H7 (cell line): ENCODE measurements at regions not wholly inside any gene's neighbourhood (a gene's known extent, or its start where the extent isn't known, plus 50 kb on each side); places are given as distances from the start of the nearest gene placed in this dataset.
A peak's percentile ranks its signal among the peaks of the same experiment; 100 is the strongest.

ENCODE experiments used
- DNase-seq: peaks from one replicate; pipeline ENCODE4 v3.0.0; 2012
- H3K27me3 ChIP-seq: 2 replicates; pipeline ENCODE4 v1.6.0; 2011; ENCODE audit warnings: mild to moderate bottlenecking, low read length; ENCODE audit not compliant: control insufficient read depth, insufficient read depth
- H3K36me3 ChIP-seq: replicated peaks from 2 replicates; pipeline ENCODE4 v1.5.1; 2011; ENCODE audit warnings: low read length; ENCODE audit not compliant: control insufficient read depth, insufficient read depth
- H3K4me3 ChIP-seq: 2 replicates; pipeline ENCODE4 v1.5.1; 2011; ENCODE audit warnings: low read depth, mild to moderate bottlenecking, control low read depth, low read length, moderate library complexity; ENCODE audit not compliant: insufficient read depth

DNA sequence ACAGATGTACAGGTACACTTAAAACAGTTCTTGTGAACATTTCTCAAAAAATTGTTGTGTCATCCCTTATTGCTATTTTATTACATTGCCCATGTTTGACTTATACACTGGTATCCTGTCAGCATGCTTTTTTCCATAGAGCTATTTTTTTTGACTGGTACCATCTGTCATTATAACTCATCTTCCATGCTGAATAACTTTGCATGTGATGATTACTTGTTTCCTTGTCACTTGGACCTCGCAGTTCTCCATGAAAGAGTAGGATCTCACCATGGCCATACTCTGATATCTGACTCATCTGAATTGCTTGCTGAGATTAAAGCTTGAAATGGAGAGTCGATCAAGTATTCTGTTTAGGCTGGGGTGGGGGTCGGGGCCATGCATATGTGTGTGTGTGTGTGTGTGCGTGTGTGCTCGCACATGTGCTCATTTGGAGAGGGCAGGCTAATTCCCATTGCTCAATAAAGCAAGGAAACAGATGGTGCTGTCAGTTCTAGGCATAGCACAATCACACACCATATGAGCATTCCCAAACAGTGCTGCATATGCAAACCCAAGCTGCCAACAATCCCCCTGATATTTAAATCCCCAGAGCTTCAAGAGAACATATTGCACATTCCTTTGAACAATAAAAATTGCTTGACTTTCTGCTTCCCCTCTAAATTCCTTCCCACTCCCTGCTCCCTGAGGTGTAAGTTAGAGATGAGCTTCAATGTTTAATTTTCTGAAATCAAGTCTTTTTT is 62.9 kb downstream of the NHLRC3 start:
- Histone ChIP-seq H3K36me3 (no peaks in the 10 kb centered on the region), H3K4me3 (no peak overlapping the region), H3K27me3 (no peaks in the 10 kb centered on the region)
- DNase-seq: no peak

DNA sequence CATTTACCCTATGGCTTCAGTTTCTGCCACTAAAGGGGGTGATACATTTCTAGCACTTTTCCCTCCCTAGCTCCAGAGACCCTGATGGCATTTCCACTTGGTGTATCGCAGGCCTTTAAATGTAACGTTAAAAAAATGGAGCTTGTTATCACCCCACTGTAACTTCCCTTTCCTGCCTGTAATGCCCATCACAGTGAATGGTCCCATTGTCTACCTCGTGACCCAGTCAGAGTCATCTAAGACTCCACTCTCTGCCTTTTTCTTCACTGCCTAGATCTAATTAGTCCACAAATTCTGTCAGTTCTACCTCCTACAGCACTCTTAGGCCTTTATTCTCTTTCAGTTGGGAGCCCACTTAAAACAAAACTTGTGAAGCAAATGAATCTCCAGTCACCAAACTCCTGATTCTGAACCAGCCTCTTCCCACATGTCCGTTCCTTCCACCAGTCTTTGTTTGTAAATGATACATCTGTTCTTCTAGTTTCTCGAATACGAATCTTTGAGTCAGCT is 64.8 kb downstream of the NHLRC3 start:
- DNase-seq: no peak
- Histone ChIP-seq H3K27me3 (no peaks in the 10 kb centered on the region), H3K36me3 (no peaks in the 10 kb centered on the region), H3K4me3 (no peak overlapping the region)

DNA sequence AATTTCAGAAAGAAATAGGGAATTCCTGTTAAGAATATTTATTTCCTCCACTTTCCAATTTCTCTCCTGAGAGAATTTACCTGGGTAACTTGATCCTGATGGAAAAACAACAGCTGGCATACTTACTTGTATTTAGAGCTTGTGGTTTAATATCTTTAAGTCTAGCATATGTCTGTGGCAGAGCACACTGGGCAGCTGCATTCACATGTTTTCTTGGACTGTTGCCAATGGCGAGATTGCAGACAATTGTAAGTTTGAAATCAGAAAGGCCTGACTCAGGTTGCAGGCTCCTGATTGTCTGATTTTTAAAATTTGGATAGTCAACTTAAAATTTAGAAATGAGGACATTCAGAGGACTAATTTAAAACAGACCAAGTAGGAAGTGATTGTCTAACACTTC is 66.9 kb downstream of the NHLRC3 start:
- Histone ChIP-seq H3K27me3 (no peaks in the 10 kb centered on the region), H3K36me3 (no peaks in the 10 kb centered on the region), H3K4me3 (no peak overlapping the region)
- no peak for DNase-seq

DNA sequence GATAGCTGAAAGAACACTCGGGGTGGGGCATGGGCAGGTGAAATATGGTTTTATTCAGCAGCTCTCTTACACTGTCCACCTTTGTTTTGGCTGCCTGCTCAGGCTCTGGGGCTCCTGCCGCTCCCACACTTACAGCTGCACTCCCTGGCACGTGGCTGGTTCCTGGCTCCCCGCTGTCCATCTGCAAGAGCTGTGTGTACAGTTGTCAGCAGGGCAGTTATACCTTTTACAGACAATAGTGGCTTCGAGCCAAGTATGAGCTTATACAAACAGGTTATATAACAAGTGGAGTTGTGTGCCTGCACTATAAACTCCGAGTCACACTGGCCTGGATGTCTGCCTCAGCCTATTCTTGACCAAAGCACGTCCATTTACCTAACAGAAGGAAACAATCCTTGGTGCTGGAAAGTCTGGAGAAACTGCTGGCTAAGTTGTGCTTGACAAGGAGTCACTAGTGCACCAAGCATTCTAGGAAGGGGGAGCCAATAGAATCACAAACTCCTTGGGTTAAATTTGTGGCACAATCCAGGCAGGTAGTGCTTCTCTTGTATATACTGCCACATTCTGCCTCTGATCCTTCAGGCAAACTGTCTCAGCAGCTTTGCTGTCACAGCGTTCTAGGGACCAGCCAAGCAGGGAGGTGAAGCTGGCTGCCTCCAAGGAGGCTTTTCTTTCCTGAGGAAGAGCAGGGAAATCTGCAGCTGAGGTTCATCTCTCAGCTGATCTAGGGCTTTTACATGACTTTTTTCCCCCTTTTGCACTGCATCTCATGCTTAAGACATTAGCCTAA is 68.2 kb downstream of the NHLRC3 start:
- no peak for DNase-seq
- H3K27me3 ChIP-seq: no peaks in the 10 kb centered on the region
- H3K36me3 ChIP-seq: no peaks in the 10 kb centered on the region
- H3K4me3 ChIP-seq: no peak overlapping the region

DNA sequence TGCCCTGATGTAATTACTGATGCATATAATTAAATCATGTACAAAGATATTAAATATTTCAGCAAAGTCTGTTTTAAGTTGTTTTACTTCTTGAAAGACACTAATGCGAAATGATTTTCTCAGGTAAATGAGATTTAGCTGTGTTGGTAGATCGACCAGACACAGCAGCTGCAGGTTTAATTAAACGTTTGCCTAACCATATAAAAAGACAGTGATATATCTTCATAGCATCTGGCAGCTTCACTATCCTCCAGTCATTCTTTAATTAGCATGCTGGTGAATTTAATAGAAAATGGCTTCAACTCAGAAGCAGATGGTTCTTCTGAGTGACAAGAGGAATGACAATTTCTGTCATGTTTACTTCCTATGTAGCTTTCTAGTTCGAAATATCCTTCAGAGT is 69.3 kb downstream of the NHLRC3 start:
- H3K36me3 ChIP-seq: no peaks in the 10 kb centered on the region
- no peak for DNase-seq
- H3K4me3 ChIP-seq: no peak overlapping the region
- no peaks in the 10 kb centered on the region for H3K27me3 ChIP-seq

DNA sequence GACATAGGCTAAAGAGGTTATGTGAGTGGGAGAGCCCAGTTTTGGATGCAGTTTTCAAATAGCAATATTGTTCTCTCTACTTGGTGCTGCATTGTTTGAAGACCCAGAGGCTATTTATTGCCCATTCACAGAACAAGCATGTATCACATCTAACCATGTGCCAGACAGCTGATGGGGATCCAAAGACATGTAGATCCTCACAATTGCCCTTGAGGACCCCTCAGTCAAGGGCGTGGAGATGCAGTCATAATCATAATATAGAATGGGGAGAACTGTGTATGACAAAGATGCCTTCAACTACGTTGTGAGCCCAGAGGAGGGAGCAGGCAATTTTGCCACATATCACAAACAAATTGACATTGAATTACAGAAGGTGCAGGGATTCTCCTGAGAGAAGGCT is 70.5 kb downstream of the NHLRC3 start:
- no peak overlapping the region for H3K4me3 ChIP-seq

DNA sequence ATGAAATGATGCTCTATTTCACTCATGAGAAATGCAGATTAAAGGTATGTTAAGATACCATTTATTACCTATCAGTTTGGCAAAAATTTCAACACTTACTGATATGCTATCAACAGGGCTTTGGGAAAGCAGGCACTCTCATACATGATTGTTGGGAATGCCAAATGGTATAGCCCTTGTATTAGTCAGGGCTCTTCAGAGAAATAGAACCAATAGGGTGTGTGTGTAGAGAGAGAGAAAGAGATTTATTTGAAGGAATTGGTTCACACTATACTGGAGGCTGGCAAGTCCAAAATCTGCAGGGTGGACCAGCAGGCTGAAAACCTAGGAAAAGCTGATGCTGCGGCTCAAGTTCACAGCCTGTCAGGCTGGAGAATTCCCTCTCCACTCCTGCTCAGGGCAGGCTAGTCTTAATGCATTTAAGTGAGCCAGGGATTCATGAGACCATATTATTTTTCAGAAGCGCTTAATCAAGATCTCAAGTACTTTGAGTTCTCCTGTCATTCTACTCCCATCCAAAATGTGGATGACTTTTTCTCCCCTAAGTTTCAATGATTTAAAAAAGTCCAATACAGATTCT is 72.4 kb downstream of the NHLRC3 start:
- no peak for DNase-seq
- H3K4me3 ChIP-seq: no peak overlapping the region
- H3K36me3 ChIP-seq: no peaks in the 10 kb centered on the region
- H3K27me3 ChIP-seq: no peaks in the 10 kb centered on the region

More for the DNA sequence above, 70.5 kb downstream of the NHLRC3 start:
- no peak for DNase-seq
- no peaks in the 10 kb centered on the region for H3K27me3 ChIP-seq
- H3K36me3 ChIP-seq: no peaks in the 10 kb centered on the region

DNA sequence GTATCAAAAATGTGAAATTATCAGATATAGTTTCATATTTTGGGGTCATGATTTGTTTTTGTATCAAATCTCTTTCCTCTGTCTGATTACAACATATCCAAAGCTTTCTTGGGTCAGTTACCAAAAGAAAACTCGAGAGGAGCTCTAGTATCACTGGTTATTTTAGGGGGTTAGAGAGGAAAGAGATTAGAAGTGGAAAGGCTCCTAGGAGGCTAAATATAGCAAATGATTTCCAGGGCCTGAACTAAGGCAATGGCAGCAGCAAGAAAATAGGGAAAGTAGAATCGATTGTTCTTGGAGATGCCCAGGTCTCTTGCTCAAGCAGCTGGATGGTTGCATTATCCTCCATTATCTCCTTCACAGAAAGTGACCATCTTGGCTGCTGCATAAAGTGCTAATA is 72.9 kb downstream of the NHLRC3 start:
- Histone ChIP-seq H3K36me3 (no peaks in the 10 kb centered on the region), H3K4me3 (no peak overlapping the region)
- DNase-seq: no peak

DNA sequence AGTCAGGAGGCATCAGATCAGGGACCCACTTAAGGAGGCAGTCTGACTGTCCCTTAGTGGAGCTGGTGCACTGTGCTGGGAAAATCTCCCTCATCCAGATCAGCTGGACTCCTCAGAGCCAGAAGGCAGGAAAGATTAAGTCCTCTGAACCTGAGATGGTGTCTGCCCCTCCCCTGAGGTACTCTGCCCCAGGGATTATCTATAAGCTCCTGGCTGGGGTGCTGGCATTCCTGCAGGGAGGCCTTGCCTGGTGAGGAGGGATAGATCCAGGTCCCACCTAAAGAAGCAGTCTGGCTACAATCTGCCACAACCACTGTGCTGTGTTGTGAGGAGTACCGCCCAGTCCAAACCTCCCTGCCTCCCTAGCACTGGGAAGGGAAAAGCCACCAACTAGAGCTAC is 81.2 kb downstream of the NHLRC3 start:
- Histone ChIP-seq H3K27me3 (no peaks in the 10 kb centered on the region), H3K36me3 (no peaks in the 10 kb centered on the region), H3K4me3 (no peak overlapping the region)
- no peak for DNase-seq

More for the DNA sequence above, 72.9 kb downstream of the NHLRC3 start:
- H3K27me3 ChIP-seq: no peaks in the 10 kb centered on the region

DNA sequence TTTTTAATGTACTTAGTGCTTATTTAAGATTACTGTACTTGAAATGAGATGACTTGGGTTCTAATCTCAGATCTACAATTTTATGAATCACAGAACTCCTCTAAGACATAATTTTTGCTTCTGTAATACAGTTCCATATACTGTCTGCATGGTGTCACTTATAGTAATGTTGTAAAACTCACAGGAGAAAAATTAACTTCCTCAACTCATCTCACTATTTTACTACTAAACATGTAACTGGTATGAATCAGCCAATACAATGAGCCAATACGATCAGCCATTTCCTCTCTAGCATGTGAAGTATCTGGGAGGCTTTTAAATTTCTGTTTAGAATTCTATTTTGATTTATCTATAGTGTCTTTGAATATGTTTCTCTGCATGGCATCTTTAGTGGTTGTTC is 85.3 kb downstream of the NHLRC3 start:
- no peak for DNase-seq
- H3K36me3 ChIP-seq: no peaks in the 10 kb centered on the region
- H3K27me3 ChIP-seq: no peaks in the 10 kb centered on the region
- no peak overlapping the region for H3K4me3 ChIP-seq

DNA sequence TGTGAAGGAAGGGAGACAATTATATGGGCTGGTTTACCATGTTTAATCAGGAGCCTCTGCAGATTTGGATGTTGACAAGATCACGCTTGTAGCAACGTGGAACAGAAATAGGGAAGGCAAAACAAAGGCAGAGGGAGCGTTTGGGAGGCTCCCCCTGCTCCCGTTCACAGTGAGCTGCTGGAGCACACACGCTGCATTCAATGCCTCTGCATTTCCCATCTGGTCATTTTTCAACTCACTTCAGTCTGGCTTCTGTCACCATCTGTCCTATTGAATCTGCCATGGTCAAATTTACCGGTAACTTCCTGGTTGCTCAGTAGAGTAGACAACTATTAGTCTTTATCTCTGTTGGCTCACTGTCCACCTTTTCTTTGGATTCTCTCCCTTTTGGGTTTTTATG is 91.0 kb downstream of the NHLRC3 start:
- no peak overlapping the region for H3K4me3 ChIP-seq
- DNase-seq: no peak
- H3K36me3 ChIP-seq: no peaks in the 10 kb centered on the region
- H3K27me3 ChIP-seq: no peaks in the 10 kb centered on the region

DNA sequence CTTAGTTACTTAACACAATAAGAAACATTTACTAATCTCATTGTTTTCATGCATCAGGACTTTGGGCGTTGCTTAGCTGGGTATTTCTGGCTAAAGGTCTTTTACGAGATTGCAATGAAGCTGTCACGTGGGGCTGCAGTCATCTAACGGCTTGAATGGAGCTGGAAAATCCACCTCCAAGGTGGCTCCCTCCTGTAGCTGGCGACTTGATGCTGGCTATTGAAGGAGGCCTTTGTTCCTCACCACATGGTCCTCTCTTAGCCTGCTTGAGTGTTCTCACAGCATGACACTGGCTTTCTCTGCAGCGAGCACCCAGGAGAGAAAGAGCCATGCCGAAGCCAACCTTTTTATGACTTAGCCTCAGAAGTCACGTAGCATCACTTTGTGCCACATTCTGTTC is 92.0 kb downstream of the NHLRC3 start:
- Histone ChIP-seq H3K27me3 (no peaks in the 10 kb centered on the region), H3K36me3 (no peaks in the 10 kb centered on the region), H3K4me3 (no peak overlapping the region)
- DNase-seq: peak; percentile 35

DNA sequence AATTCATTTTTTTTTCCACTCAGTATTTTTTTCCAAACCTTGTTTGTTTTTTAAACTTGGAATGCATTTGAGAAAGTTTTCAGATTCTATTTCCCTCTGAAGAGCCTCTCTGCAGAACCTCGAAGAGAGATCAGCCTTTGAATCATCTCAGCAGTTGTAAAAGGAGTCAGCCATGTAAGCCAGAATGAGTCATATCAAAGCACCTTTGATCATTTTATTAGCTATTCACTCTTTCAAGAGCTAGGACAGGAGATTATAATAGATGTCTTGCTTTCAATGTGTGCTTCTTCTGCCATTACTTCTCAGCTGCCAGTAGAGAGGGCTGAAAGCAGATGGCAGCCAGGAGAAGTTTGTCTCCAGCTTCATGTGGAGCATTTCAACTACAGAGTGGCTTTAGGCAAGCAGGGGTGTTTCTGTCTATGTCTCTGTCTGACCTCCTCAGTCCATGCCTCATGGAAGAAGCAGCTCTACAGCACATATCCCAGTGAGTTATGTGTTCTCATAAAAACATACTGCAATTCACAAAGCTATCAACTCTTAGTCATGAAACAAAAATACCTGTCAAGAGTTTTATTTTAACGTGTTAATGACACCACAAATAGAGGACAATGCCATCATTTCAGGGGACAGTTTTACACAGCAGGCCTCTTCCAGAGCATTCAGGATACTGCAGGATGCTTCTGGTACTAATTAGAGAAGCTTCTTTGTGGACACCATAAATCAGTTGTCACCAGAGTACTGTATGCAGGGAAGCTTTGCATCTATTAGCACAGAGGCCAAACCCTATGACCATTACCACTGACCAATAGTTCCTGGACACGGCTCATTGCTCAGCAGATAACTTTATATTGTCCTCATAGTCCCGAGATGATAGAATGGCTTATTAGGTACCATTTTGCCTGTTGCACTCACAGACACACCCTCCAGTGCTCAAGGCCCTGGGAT is 94.3 kb downstream of the NHLRC3 start:
- no peak for DNase-seq
- Histone ChIP-seq H3K27me3 (no peaks in the 10 kb centered on the region), H3K4me3 (no peak overlapping the region), H3K36me3 (no peaks in the 10 kb centered on the region)

DNA sequence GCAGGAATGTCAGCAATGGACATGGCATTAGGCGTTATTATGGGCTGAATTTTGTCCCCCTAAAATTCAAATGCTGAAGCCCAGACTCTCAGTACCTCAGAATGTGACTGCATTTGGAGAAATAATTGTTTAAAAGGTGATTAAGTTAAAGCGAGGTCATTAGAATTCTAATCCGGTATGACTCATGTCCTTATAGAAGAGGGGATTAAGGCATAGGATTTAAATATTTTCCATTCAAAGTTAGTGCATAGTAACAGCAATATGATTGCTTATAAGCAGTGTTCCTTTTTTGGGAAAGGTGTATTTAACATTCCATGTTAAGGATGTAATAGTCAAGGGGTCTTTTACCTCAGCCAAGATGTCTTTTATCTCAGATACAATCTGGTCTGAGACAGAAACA is 95.5 kb downstream of the NHLRC3 start:
- no peaks in the 10 kb centered on the region for H3K27me3 ChIP-seq
- no peak for DNase-seq
- H3K4me3 ChIP-seq: no peak overlapping the region
- H3K36me3 ChIP-seq: no peaks in the 10 kb centered on the region
